ENCODE measurements at regions not wholly inside any gene's neighbourhood (a gene's known extent, or its start where the extent isn't known, plus 50 kb on each side); places are given as distances from the start of the nearest gene placed in this dataset.

- no peak for TF ChIP-seq CTCF (IDR thresholded peaks at IDR 0.05)
- TF ChIP-seq POLR2AphosphoS5 (IDR thresholded peaks at IDR 0.05; ENCODE audit: insufficient read depth in 1 of 2, low read depth in 1 of 2) = no peak
Measured at GRCh38 chr11:112339566-112339965, 78.9 kb upstream of the PLET1 start.

Measured in vagina (tissue), 2 donors.